DMS114 treated with DMSO at 0.1 percent for 48 hours (cell line): ENCODE measurements at regions not wholly inside any gene's neighbourhood (a gene's known extent, or its start where the extent isn't known, plus 50 kb on each side); places are given as distances from the start of the nearest gene placed in this dataset.
A peak's percentile ranks its signal among the peaks of the same experiment; 100 is the strongest.

Experiments used
- DNase-seq: peaks from one replicate; lab custom pipeline; 2025; ENCODE audit not compliant: unreplicated experiment; lab: John Stamatoyannopoulos, UW

GRCh38 chr15:96576596-96576995 is 246.1 kb downstream of the NR2F2 start:
- DNase-seq = no peak

GRCh38 chr15:96578393-96578792 is 247.9 kb downstream of the NR2F2 start:
- DNase-seq = peak; percentile 67

DNA sequence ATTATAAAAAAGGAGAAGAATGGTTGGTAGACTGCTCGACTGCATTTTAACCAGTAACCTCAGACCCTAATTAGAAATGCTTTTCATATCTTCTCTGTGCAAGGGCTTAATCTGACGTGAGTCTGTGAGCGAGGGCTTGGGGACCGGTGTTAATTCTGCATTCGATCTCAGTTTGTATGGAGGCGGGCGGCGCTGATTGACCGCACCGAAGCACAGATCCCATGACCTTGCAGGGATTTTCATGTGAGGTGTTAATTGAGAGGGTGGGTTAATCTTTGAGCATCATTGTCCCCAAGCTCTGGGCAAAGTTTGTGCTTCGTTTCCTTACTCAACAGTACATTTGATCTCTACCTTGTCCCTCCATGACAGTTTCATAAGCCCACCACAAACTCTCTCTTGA is 250.9 kb downstream of the NR2F2 start:
- no peak for DNase-seq

DNA sequence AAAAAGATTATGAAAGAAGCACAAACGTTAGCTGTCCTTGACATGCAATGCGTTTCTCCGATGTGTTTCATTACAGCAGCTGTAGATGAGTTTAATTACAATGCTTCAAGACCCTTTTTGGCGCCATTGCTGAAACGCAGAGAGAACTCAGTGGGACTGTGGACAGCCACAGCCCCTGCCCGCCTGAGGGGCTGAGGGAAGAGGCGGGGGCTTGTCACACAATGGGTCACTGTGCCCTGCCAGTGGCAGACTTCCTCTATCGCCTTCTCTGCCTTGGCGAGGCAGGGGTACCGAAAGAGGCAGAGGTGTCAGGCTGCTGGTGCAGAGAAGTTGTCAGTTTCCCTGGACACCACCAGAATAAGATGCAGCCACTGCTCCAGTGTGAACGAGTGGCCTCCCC is 252.0 kb downstream of the NR2F2 start:
- no peak for DNase-seq

DNA sequence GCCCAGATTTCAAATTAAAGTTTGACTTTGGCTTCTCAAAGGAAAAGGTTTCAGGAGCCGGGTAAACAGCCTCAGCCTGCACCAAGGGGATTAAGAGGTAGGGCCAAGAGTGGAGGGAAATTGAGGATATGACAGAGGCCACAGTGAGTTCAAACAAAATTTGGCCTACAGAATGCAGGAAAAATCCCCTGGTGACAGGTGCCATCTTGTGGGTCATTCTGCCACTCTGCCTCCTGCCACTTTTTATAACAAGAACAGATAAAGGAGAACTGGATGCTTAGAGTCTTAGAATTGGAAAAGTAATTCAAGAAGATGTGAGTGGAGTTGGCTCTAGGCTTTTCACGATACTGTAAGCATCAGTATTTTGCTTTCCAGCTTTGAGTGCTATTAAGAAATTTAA is 253.2 kb downstream of the NR2F2 start:
- DNase-seq = peak; percentile 85

- peak; percentile 65 for DNase-seq
These were observed 255.2 kb downstream of the NR2F2 start for GRCh38 chr15:96585484-96586386.

DNA sequence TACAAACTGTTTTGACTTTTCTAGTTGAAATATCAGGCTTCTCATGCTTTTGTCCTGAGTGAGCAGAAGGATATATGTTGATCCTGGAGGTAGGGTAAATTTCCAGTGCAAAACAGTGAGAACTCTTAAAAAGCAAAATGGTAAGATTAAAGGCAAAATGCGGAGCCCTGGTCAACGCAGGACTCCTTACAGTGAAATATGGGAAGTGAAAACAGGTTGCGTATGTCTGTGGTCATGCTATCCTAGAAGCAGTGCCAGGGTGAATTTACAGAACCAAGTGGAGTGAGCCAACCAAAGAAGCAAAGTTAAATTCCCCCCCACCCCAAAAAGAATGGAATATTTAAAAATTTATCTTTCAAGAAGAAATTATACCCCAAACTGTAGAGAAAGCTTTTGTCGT is 256.4 kb downstream of the NR2F2 start:
- peak; percentile 58 for DNase-seq

- DNase-seq = peak; percentile 60
These were observed 259.4 kb downstream of the NR2F2 start for GRCh38 chr15:96589864-96590263.

GRCh38 chr15:96593735-96594134 is 263.2 kb downstream of the NR2F2 start:
- no peak for DNase-seq

- no peak for DNase-seq
These were observed 265.5 kb downstream of the NR2F2 start for GRCh38 chr15:96595951-96596350.

DNA sequence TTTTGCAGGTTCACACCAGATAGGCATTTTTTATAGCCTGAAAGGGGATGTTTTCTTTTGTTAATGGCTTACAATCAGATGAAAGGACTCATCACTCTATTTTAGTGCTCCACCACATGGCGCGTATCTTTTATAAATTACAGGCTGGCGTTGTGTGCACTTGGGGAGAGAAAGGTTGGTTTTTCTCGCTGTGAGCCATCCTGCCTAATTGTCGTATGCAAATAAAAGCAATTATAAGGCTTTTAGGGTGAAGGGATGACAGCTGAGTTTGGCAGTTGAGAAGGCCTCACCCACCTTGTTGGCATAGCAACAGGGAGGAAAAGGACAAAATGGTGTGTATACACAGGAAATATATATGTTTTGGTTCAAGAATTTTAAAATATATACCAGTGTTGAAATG is 268.0 kb downstream of the NR2F2 start:
- peak; percentile 79 for DNase-seq

- peak; percentile 68 for DNase-seq
These were observed 268.8 kb downstream of the NR2F2 start for GRCh38 chr15:96599268-96599667.

DNA sequence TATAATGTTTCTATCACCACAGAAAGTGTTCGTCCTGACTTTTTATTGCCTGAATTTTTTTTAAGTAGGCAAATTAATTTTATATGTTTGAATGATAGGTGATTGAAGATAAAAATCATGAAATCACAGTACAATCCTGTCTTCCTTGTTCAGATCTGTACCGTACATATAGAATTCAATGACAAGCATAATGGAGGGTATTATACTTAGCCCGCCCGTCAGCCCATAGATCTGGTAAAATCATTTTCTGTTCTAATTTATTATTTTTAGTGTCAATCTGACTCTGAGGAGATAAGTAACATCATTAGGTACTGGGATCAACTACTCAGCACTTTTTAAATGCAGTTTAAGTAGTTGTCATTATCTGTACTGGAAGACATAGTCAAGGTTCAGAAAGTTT is 269.9 kb downstream of the NR2F2 start:
- no peak for DNase-seq

DNA sequence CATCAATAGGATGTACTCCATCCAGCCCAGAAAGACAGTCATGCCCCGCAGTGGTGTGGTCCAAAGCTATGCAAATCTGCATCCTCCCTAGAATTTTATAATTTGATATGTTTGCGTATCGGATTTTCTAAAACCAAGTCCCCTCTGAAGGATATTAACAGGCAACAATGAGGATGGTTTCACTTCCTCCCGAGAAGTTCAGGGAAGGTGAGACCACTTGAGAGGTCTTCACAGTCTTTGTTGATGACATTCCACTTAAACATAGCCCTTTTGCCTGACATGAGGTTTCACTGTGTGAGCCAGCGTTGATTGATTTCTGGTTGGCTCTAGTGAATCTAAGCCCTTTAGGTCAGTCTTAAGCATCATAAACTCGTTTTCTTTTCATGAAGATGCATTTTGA is 276.1 kb downstream of the NR2F2 start:
- DNase-seq = peak; percentile 70

- DNase-seq = no peak
These were observed 280.3 kb downstream of the NR2F2 start for GRCh38 chr15:96610757-96611156.

DNA sequence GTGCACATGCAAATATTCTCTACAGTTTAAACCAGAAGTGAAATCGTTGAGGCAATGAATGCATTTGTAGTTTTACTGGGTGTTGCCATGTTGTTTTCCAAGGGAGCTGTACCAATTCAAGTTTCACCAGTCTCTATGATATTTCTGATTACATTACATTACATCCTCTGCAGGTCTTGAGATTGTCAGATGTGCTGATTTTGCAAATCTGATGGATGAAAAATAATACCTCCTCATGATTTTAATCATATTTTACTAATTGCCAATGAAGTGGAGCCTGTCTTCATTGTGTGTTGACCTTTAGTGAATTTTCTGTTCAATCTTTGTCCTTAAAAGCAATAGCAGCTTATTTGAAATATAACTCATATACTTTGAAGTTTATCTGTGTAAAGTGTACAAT is 282.4 kb downstream of the NR2F2 start:
- no peak for DNase-seq

DNA sequence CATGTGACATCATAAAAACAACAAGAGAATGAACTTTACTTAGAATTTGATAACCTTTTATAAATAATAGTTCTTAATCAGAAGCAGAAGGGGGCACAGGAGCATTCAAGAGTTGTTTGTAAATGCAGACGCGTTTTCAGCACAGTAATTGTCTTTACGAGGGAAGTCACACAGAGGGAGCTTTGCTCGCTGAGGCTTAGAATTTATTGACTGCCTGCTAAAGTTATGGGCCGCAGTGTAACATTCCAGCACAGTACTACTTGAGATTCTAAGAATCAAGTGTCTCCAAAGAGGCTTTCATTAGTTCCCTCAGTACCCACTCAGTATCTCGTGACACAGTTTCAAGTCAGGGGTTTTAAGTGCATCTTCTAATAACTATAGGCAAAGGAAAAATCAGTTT is 288.7 kb downstream of the NR2F2 start:
- peak; percentile 86 for DNase-seq

- DNase-seq = peak; percentile 66
These were observed 292.2 kb downstream of the NR2F2 start for GRCh38 chr15:96622714-96623113.

GRCh38 chr15:96625256-96625655 is 294.8 kb downstream of the NR2F2 start:
- no peak for DNase-seq

DNA sequence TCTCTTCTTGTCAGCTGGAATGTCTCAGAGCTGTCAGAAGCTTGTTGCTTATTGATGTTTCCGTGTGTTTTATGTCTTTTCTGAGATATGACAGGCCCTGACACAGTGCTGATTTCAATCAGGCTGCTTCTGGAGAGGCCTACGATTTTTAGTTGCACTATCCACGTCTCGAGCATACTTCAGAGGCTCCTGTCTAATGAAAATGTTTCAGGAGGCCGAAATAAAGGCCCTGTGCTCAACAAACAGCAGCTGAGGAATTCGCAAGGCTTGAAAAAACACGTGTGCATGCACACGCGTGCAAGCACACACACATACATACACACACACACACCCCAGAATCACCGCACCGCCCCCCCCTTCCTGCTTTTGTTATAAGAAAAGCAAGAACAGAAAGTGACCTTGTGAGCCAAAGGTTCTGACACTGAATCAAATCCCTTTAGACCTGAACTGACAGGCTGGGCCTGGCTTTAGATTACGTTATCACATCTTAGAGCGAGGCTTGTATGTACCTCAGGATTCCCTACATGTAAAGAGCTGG is 296.6 kb downstream of the NR2F2 start:
- DNase-seq = no peak

DNA sequence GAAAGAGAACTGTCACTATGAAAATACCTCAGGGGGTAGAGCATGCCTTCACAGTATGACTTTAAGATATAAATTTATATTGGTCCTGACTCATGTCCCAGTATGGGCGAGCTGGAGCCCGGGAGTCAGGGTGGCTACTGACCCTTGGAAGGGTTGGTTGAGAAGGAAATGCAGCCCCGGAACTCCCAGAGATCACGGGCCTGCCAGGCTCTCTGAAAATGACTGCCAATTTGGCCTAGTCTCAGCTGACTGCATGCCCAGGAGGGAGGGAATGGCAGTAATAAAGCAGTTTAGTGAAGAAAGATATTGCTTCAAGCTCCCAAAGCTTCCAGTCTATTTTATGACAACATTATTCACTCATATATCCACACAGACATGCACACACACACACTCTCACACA is 299.0 kb downstream of the NR2F2 start:
- DNase-seq = no peak

GRCh38 chr15:96638793-96639192 is 308.3 kb downstream of the NR2F2 start:
- no peak for DNase-seq

- DNase-seq = no peak
These were observed 315.3 kb downstream of the NR2F2 start for GRCh38 chr15:96645796-96646195.
